CD4-positive, alpha-beta T cell treated with Interleukin-2 at 100 ng/mL for 4 hours (primary cell): ENCODE measurements at regions not wholly inside any gene's neighbourhood (a gene's known extent, or its start where the extent isn't known, plus 50 kb on each side); places are given as distances from the start of the nearest gene placed in this dataset.

Experiments
- DNase-seq: peaks from one replicate; pipeline ENCODE4 v3.0.0-alpha.2; 2020; ENCODE audit warnings: low spot score

GRCh38 chr1:164948101-164948500 lies 389.1 kb downstream of the PBX1 start:
- no peak for DNase-seq

GRCh38 chr1:164937291-164937690 lies 378.3 kb downstream of the PBX1 start:
- DNase-seq: no peak

- DNase-seq: no peak
Measured at GRCh38 chr1:164932580-164932979, 373.6 kb downstream of the PBX1 start.

GRCh38 chr1:164930833-164931232 lies 371.8 kb downstream of the PBX1 start:
- no peak for DNase-seq

GRCh38 chr1:164930241-164930640 lies 371.3 kb downstream of the PBX1 start:
- no peak for DNase-seq

GRCh38 chr1:164928232-164928812 lies 369.3 kb downstream of the PBX1 start:
- no peak for DNase-seq

- DNase-seq: no peak
Measured at GRCh38 chr1:164926107-164926506, 367.1 kb downstream of the PBX1 start.

- DNase-seq: no peak
Measured at GRCh38 chr1:164922585-164922984, 363.6 kb downstream of the PBX1 start.

- DNase-seq: no peak
Measured at GRCh38 chr1:164921493-164921892, 362.5 kb downstream of the PBX1 start.

GRCh38 chr1:164918140-164918539 lies 359.2 kb downstream of the PBX1 start:
- no peak for DNase-seq

- DNase-seq: no peak
Measured at GRCh38 chr1:164914208-164914607, 355.2 kb downstream of the PBX1 start.

GRCh38 chr1:164912290-164912689 lies 353.3 kb downstream of the PBX1 start:
- no peak for DNase-seq

- no peak for DNase-seq
Measured at GRCh38 chr1:164910671-164911070, 351.7 kb downstream of the PBX1 start.

GRCh38 chr1:164907666-164908065 lies 348.7 kb downstream of the PBX1 start:
- DNase-seq: no peak

GRCh38 chr1:164905869-164906268 lies 346.9 kb downstream of the PBX1 start:
- DNase-seq: no peak

- no peak for DNase-seq
Measured at GRCh38 chr1:164902491-164902890, 343.5 kb downstream of the PBX1 start.
